IMR-90 (cell line): ENCODE measurements at regions not wholly inside any gene's neighbourhood (a gene's known extent, or its start where the extent isn't known, plus 50 kb on each side); places are given as distances from the start of the nearest gene placed in this dataset.

ENCODE experiments used
- ATAC-seq: fragments of 200-7000 bp; cut with Tn5 transposase; 2 replicates; pipeline ENCODE4 v1.9.1; 2020; ENCODE audit warnings: low read depth, mild to moderate bottlenecking, moderate library complexity
- BruUV-seq: library from RNA; stranded (reverse); fragments of 400-500 nt; replicated peaks from 2 replicates; lab custom pipeline; 2021; lab: Mats Ljungman, UMichigan
- CTCF ChIA-PET: fragments of 300-600 bp; formaldehyde crosslinking; extraction: SDS; loops from one replicate; lab custom pipeline; 2021; ENCODE audit warnings: antibody characterized with exemption; lab: Yijun Ruan, JAX
- POLR2A ChIA-PET: fragments of 300-600 bp; sonication (Branson Sonifier 250); formaldehyde crosslinking; loops from one replicate; lab custom pipeline; 2022; ENCODE audit warnings: antibody characterized with exemption; ENCODE audit not compliant: unreplicated experiment; lab: Charles Lee
- DNase-seq: peaks from one replicate; pipeline ENCODE4 v3.0.0; 2013
- H2AFZ ChIP-seq: replicated peaks from 2 replicates; pipeline ENCODE3; 2013; ENCODE audit warnings: low read length, mild to moderate bottlenecking; ENCODE audit not compliant: poor library complexity
- H2AK5ac ChIP-seq: 2 replicates; pipeline ENCODE4 v1.6.1; 2013; ENCODE audit warnings: low read depth, low read length, inconsistent platforms
- H2AK9ac ChIP-seq: replicated peaks from 2 replicates; pipeline ENCODE3; 2013; ENCODE audit warnings: mild to moderate bottlenecking, low read depth, low read length, moderate library complexity; ENCODE audit not compliant: poor library complexity
- H2BK120ac ChIP-seq: 2 replicates; pipeline ENCODE4 v1.6.1; 2013; ENCODE audit warnings: low read depth, low read length, inconsistent platforms
- H2BK15ac ChIP-seq: 3 replicates; pipeline ENCODE4 v1.6.1; 2013; ENCODE audit warnings: low read depth, low read length, inconsistent platforms
- H2BK20ac ChIP-seq: 2 replicates; pipeline ENCODE4 v1.6.1; 2013; ENCODE audit warnings: low read depth, mild to moderate bottlenecking, inconsistent platforms, low read length, moderate library complexity
- H2BK5ac ChIP-seq: 2 replicates; pipeline ENCODE4 v1.6.1; 2013; ENCODE audit warnings: mild to moderate bottlenecking, low read depth, low read length, inconsistent platforms; ENCODE audit not compliant: poor library complexity, severe bottlenecking
- H3K14ac ChIP-seq: replicated peaks from 2 replicates; pipeline ENCODE4 v1.6.1; 2013; ENCODE audit warnings: low read depth, low read length, inconsistent platforms
- H3K18ac ChIP-seq: 2 replicates; pipeline ENCODE4 v1.6.1; 2013; ENCODE audit warnings: low read depth, low read length, control low read depth
- H3K23ac ChIP-seq: 2 replicates; pipeline ENCODE4 v1.6.1; 2013; ENCODE audit warnings: low read depth, low read length, inconsistent platforms
- H3K27ac ChIP-seq: 2 replicates; pipeline ENCODE4 v1.5.1; 2013; ENCODE audit warnings: mild to moderate bottlenecking, control low read depth, low read length; ENCODE audit not compliant: insufficient read depth
- H3K27me3 ChIP-seq: 2 replicates; pipeline ENCODE4 v1.6.1; 2013; ENCODE audit warnings: low read length; ENCODE audit not compliant: control insufficient read depth, insufficient read depth
- H3K36me3 ChIP-seq: 2 replicates; pipeline ENCODE4 v1.6.1; 2013; ENCODE audit warnings: low read length, mixed read lengths; ENCODE audit not compliant: control insufficient read depth, insufficient read depth
- H3K4ac ChIP-seq: 2 replicates; pipeline ENCODE4 v1.6.1; 2013; ENCODE audit warnings: low read depth, low read length, inconsistent platforms
- H3K4me1 ChIP-seq: 2 replicates; pipeline ENCODE4 v1.6.1; 2013; ENCODE audit warnings: low read length, mixed read lengths; ENCODE audit not compliant: control insufficient read depth, insufficient read depth
- H3K4me2 ChIP-seq: 2 replicates; pipeline ENCODE4 v1.6.1; 2013; ENCODE audit warnings: low read depth, mild to moderate bottlenecking, control low read depth, low read length, moderate library complexity
- H3K4me3 ChIP-seq: 2 replicates; pipeline ENCODE4 v1.5.1; 2013; ENCODE audit warnings: low read depth, mild to moderate bottlenecking, control low read depth, low read length, moderate library complexity; ENCODE audit not compliant: insufficient read depth
- H3K56ac ChIP-seq: 2 replicates; pipeline ENCODE4 v1.6.1; 2013; ENCODE audit warnings: low read length, inconsistent platforms; ENCODE audit not compliant: insufficient read depth; ENCODE audit errors: extremely low read depth
- H3K79me1 ChIP-seq, 2 experiments: 2 replicates each; pipeline ENCODE4 v1.6.1; 2013; ENCODE audit warnings: low read length in 2 of 2, inconsistent platforms in 1 of 2, low read depth in 1 of 2
- H3K9ac ChIP-seq: 2 replicates; pipeline ENCODE4 v1.6.1; 2013; ENCODE audit warnings: low read depth, low read length, control low read depth
- H3K9me1 ChIP-seq: 2 replicates; pipeline ENCODE4 v1.6.1; 2013; ENCODE audit warnings: low read length, inconsistent platforms; ENCODE audit not compliant: insufficient read depth
- H3K9me3 ChIP-seq: 2 replicates; pipeline ENCODE4 v1.6.1; 2013; ENCODE audit warnings: low read length; ENCODE audit not compliant: control insufficient read depth, insufficient read depth
- H4K20me1 ChIP-seq: 2 replicates; pipeline ENCODE4 v1.6.1; 2013; ENCODE audit warnings: low read length, inconsistent platforms; ENCODE audit not compliant: insufficient read depth
- H4K5ac ChIP-seq: 2 replicates; pipeline ENCODE4 v1.6.1; 2013; ENCODE audit warnings: mild to moderate bottlenecking, low read depth, low read length, control low read depth
- H4K8ac ChIP-seq, 2 experiments: 2 replicates each; pipeline ENCODE4 v1.6.1; 2013; ENCODE audit warnings: low read depth in 2 of 2, low read length in 2 of 2, control low read depth in 1 of 2, inconsistent platforms in 1 of 2
- H4K91ac ChIP-seq: 2 replicates; pipeline ENCODE4 v1.6.1; 2013; ENCODE audit warnings: low read depth, low read length, inconsistent platforms; ENCODE audit not compliant: insufficient read depth
- BHLHE40 ChIP-seq: fragments of 150-350 bp; IDR thresholded peaks from 2 replicates; pipeline ENCODE4 v1.6.1; 2016; ENCODE audit warnings: mild to moderate bottlenecking, low read depth, low read length
- FOS ChIP-seq: fragments of 150-350 bp; IDR thresholded peaks from 2 replicates; pipeline ENCODE4 v1.6.1; 2016; ENCODE audit warnings: low read depth, low read length
- MAFK ChIP-seq: IDR thresholded peaks from 2 replicates; pipeline ENCODE4 v1.6.1; 2012; ENCODE audit warnings: low read depth, low read length, improper control_type of control experiment
- MXI1 ChIP-seq: IDR thresholded peaks from 2 replicates; pipeline ENCODE4 v1.6.1; 2012; ENCODE audit warnings: low read depth, mild to moderate bottlenecking, low read length, moderate library complexity, borderline replicate concordance
- RCOR1 ChIP-seq: IDR thresholded peaks from 2 replicates; pipeline ENCODE4 v1.6.1; 2012; ENCODE audit warnings: mild to moderate bottlenecking, low read length, improper control_type of control experiment; ENCODE audit not compliant: insufficient replicate concordance
- RFX5 ChIP-seq: IDR thresholded peaks from 2 replicates; pipeline ENCODE4 v1.8.0; 2012; ENCODE audit warnings: low read depth, mild to moderate bottlenecking, low read length, moderate library complexity
- SMC3 ChIP-seq: fragments of 150-350 bp; IDR thresholded peaks from 2 replicates; pipeline ENCODE4 v1.6.1; 2016; ENCODE audit warnings: low read depth, mild to moderate bottlenecking, antibody characterized with exemption, low read length, moderate library complexity
- WGBS, 2 experiments: methylation state at CpG; one replicate each; pipeline versions ENCODE4 v1.1.5 to v1.1.7; 2013; ENCODE audit warnings: missing lambda C conversion rate in 2 of 2; ENCODE audit not compliant: insufficient read length in 1 of 2; ENCODE audit errors: extremely low coverage in 2 of 2; 5-methylcytosine and 5-hydroxymethylcytosine counted together
- dilution Hi-C: fragments of 300-500 bp; cut with HindIII; formaldehyde crosslinking; loops from one replicate; pipeline ENCODE4 v1.14.3; 2018; ENCODE audit warnings: low sequenced_read_pairs; ENCODE audit not compliant: unreplicated experiment
- in situ Hi-C: fragments of 300-500 bp; cut with MboI; formaldehyde crosslinking; loops from 3 replicates; pipeline ENCODE4 v1.14.3; 2019; ENCODE audit warnings: low sequenced_read_pairs, inconsistent platforms, mixed read lengths
- intact Hi-C: fragments of 100-400 bp; cut with micrococcal nuclease; formaldehyde crosslinking; loops from 2 replicates; pipeline ENCODE4 v1.10.0; 2022
- TF ChIP-seq, protein P1 (sequence below): conservative IDR thresholded peaks from 2 replicates; pipeline ENCODE4 v1.5.1; 2012; ENCODE audit warnings: mild to moderate bottlenecking, low read depth, low read length, improper control_type of control experiment

DNA sequence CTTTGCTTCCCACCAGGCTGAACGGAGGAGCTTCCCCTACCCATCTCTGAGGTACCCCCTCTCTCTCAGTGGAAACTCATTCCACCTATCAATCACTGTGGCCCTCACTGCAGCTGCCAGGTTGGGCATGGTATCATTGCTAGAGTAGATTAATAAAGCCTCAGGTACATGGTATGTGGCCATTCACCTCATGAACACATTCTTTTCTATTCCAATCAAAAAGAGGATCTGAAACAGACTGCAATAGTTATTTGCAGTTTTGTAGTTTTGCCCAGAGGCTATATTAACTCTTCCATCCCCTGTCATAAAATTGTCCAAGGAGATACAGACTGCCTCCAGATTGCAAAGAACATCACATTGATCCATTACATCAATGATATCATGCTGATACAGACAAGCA, 85.8 kb upstream of the MVB12B start:
- Histone ChIP-seq H3K23ac (no peak overlapping the region), H2BK5ac (no peak overlapping the region), H3K36me3 (no peaks in the 10 kb centered on the region), H3K79me1 (no peaks in the 10 kb centered on the region), H3K4ac (no peak overlapping the region), H2AK5ac (no peak overlapping the region), H3K4me1 (no peaks in the 10 kb centered on the region), H3K9me1 (no peaks in the 10 kb centered on the region), H3K56ac (no peak overlapping the region), H3K9ac (no peak overlapping the region), H3K9me3 (peaks cover 3% of the 10 kb centered on the region), H3K4me3 (no peak overlapping the region), H3K27ac (no peak overlapping the region), H4K20me1 (no peaks in the 10 kb centered on the region), H4K91ac (no peak overlapping the region), H2AFZ (no peak overlapping the region), H2BK15ac (no peak overlapping the region), H3K18ac (no peak overlapping the region), H3K14ac (no peak overlapping the region), H2BK120ac (no peak overlapping the region), H2BK20ac (no peak overlapping the region), H4K8ac (no peak overlapping the region), H2AK9ac (no peak overlapping the region), H3K4me2 (no peak overlapping the region), H4K5ac (no peak overlapping the region), H3K27me3 (peaks cover 4% of the 10 kb centered on the region)
- TF ChIP-seq SMC3: no peak
- no peak for TF ChIP-seq RCOR1
- no peak for TF ChIP-seq FOS
- no peak for TF ChIP-seq MAFK
- TF ChIP-seq BHLHE40: no peak
- no peak for TF ChIP-seq MXI1
- TF ChIP-seq RFX5: no peak
- TF ChIP-seq, protein P1, sequence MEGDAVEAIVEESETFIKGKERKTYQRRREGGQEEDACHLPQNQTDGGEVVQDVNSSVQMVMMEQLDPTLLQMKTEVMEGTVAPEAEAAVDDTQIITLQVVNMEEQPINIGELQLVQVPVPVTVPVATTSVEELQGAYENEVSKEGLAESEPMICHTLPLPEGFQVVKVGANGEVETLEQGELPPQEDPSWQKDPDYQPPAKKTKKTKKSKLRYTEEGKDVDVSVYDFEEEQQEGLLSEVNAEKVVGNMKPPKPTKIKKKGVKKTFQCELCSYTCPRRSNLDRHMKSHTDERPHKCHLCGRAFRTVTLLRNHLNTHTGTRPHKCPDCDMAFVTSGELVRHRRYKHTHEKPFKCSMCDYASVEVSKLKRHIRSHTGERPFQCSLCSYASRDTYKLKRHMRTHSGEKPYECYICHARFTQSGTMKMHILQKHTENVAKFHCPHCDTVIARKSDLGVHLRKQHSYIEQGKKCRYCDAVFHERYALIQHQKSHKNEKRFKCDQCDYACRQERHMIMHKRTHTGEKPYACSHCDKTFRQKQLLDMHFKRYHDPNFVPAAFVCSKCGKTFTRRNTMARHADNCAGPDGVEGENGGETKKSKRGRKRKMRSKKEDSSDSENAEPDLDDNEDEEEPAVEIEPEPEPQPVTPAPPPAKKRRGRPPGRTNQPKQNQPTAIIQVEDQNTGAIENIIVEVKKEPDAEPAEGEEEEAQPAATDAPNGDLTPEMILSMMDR: no peak
- CTCF ChIA-PET: no interaction called here
- no TSS peak for BruUV-seq
- intact Hi-C loops (no loop called here), dilution Hi-C loops (no loop called here), in situ Hi-C loops (loop anchor here (25.0 kb wide), 1 partner anchor 679 kb away; no protein-coding TSS in a partner anchor)
- POLR2A ChIA-PET: no interaction called here
- DNase-seq (no peak), ATAC-seq (no peak)
- WGBS, 2 experiments: no CpG with 5 or more reads among the region's 1 CpG
